ENCODE measurements at regions not wholly inside any gene's neighbourhood (a gene's known extent, or its start where the extent isn't known, plus 50 kb on each side); places are given as distances from the start of the nearest gene placed in this dataset.
"Not testable (repeated sequence)": the region's sequence is repeated elsewhere in the genome, so short reads cannot be mapped to it uniquely, and the experiment has no call there.

DNA sequence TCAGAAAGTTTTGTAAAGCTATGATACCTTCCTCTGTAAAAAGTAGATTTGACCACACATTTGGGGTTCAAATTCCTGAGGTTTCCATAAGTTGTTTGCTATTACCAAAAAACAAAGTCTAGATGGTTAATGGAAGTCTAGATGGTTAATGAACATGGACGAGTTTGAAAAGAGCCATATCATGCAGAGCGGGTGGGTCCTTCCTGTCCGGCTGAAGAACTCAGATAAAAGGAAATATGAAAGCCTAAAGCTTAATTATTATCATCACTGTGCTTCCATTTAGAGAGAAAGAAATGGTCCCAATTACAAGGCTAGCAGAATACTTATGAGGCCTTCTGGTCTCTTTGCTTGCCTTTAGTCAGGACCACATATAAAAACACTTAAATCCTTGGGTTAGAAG lies 132.1 kb upstream of the SATB1 start:
- Mint-ChIP-seq H3K9me3 (no peaks in the 10 kb centered on the region), H3K4me1 (peaks cover 9 to 10% (median 10%) of the 10 kb centered on the region in 3 donors), H3K4me3 (no peak overlapping the region), H3K27me3 (peaks cover 0 to 5% (median 0%) of the 10 kb centered on the region in 3 donors), H3K36me3 (no peaks in the 10 kb centered on the region), H3K27ac (no peak overlapping the region)
- no peak for ATAC-seq (ENCODE audit: low read depth in 2 of 2)
- DNase-seq, result no peak

DNA sequence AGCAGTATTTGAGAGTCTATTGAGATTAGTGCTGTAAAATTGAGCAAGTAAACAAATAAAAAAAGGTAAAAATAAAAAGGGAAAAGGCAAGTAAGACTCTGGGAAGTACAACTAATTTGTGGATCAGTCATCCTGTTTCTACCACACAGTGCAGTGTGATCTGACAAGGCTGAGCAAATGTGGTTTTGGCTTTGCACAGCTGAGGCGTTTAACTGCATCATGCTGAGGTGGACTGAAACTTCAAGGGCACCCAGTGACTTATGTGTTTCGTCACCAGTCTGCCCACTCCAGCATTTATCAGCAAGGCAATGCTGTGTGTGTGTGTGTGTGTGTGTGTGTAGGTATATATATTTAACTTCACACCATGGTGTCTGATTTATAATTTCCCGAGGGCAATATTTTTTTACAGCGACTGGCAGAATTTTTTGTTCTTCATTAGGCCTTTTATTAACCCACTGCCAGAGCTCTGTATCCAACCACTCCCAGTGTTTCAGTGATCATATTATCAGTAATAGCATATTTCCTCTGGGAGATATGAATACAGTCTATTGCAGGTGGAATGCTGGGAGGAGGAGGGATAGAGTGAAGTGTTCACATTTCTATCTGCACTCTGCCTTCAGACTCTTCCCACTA lies 131.5 kb upstream of the SATB1 start:
- H3K36me3 Mint-ChIP-seq, result no peaks in the 10 kb centered on the region
- H3K4me3 Mint-ChIP-seq, result no peak overlapping the region
- ATAC-seq (ENCODE audit: low read depth in 2 of 2), result peak in 1 of 2 donors; percentile 43
- peaks cover 0 to 5% (median 0%) of the 10 kb centered on the region in 3 donors for H3K27me3 Mint-ChIP-seq
- peaks cover 9 to 10% (median 10%) of the 10 kb centered on the region in 3 donors for H3K4me1 Mint-ChIP-seq
- H3K27ac Mint-ChIP-seq, result peak overlapping the region in 1 of 6 donors; percentile 34
- no peak for DNase-seq
- H3K9me3 Mint-ChIP-seq, result no peaks in the 10 kb centered on the region

DNA sequence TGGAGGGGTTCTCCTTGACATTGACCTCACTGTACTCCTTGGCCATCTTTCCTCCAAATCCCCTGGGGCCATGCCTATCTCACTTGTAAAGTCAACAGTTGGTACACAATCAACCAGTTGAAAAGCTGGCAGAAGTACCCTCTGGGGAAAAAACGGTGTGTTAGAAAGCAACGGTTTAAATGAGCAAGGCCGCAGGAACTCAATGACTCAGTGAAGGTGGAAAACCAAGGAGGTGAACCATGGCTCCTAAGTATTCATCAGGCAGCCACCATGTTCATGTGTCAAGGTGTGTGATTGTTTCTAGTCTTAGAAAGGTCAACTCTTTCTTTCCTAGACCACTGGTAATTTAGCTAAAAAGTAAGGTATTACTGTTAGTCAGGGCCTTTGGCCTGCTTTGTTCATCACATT lies 130.9 kb upstream of the SATB1 start:
- Mint-ChIP-seq H3K27ac (no peak overlapping the region), H3K4me1 (peaks cover 9 to 10% (median 10%) of the 10 kb centered on the region in 3 donors), H3K27me3 (peaks cover 0 to 4% (median 0%) of the 10 kb centered on the region in 3 donors), H3K9me3 (no peaks in the 10 kb centered on the region), H3K36me3 (no peaks in the 10 kb centered on the region), H3K4me3 (no peak overlapping the region)
- DNase-seq (no peak), ATAC-seq (ENCODE audit: low read depth in 2 of 2) (no peak)

DNA sequence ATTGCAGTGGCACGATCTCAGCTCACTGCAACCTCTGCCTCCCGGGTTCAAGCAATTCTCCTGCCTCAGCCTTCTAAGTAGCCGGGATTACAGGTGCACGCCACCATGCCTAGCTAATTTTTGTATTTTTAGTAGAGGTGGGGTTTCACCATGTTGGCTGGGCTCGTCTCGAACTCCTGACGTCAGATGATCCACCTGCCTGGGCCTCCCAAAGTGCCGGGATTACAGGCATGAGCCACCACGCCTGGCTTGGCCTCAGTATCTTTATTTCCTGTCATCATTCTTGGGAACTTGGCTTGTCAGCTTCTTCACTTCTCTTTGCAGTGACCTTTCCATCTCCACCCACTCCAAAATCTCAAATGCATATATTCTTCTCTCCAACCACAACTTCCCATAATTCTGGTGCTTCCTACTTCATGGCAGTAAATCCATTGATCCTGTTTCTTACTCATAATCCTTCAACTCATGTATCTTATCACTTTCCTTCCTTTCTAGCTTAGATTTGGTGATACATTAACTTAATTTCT lies 127.5 kb upstream of the SATB1 start:
- not testable (repeated sequence) for H3K9me3 Mint-ChIP-seq; H3K4me1 Mint-ChIP-seq; H3K36me3 Mint-ChIP-seq; ATAC-seq (ENCODE audit: low read depth in 2 of 2); H3K27ac Mint-ChIP-seq; H3K27me3 Mint-ChIP-seq; H3K4me3 Mint-ChIP-seq; DNase-seq

DNA sequence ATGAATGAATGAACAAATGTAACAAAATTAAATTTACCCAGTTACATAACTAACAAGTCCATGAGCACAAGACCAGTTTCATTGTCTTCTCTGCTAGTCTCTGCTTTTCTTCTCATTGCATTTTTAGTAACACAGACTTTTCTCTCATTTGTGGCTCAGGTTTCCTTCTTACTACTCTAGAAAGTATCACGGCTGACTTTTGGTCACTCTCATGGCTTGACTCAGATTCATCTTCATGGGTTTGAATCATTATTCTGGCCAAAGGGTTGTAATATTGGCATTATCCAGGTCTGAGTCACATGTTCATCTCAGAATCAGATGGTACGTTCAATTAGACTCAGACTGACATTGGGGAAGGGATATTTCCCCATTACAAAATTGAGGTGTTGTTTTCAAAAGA lies 121.5 kb upstream of the SATB1 start:
- ATAC-seq (ENCODE audit: low read depth in 2 of 2) (no peak), DNase-seq (no peak)
- no peak overlapping the region for H3K27ac Mint-ChIP-seq
- peaks cover 0 to 7% (median 2%) of the 10 kb centered on the region in 7 donors for H3K9me3 Mint-ChIP-seq
- H3K4me1 Mint-ChIP-seq, result peaks cover 0 to 6% (median 5%) of the 10 kb centered on the region in 3 donors
- no peak overlapping the region for H3K4me3 Mint-ChIP-seq
- no peaks in the 10 kb centered on the region for H3K27me3 Mint-ChIP-seq
- H3K36me3 Mint-ChIP-seq, result peaks cover 0 to 3% of the 10 kb centered on the region in 2 donors

DNA sequence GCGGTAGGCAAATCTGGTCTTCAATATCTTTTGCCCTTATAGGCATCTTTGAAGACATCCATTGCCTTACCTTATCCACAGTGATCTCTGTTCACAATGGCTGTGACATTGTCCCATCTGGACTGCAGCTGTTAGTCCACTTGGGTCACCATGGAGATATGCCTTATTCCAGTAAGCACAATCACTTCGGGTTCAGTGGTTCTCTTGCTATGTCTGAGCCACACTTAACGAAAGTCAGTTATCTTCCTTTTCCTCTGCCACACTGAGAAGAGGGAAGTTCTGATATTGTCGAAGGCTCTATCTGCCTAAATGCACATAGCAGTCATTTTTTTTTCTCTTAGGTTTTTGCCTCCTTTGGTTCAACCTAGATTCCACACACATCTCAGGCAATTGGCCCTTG lies 119.0 kb upstream of the SATB1 start:
- Mint-ChIP-seq H3K27me3 (no peaks in the 10 kb centered on the region), H3K4me1 (peaks cover 0 to 6% (median 5%) of the 10 kb centered on the region in 3 donors), H3K27ac (peak overlapping the region in 1 of 6 donors; percentile 19), H3K36me3 (peaks cover 0 to 3% of the 10 kb centered on the region in 2 donors), H3K4me3 (no peak overlapping the region), H3K9me3 (peaks cover 0 to 7% (median 2%) of the 10 kb centered on the region in 7 donors)
- DNase-seq (no peak), ATAC-seq (ENCODE audit: low read depth in 2 of 2) (peak in 1 of 2 donors; percentile 48)

DNA sequence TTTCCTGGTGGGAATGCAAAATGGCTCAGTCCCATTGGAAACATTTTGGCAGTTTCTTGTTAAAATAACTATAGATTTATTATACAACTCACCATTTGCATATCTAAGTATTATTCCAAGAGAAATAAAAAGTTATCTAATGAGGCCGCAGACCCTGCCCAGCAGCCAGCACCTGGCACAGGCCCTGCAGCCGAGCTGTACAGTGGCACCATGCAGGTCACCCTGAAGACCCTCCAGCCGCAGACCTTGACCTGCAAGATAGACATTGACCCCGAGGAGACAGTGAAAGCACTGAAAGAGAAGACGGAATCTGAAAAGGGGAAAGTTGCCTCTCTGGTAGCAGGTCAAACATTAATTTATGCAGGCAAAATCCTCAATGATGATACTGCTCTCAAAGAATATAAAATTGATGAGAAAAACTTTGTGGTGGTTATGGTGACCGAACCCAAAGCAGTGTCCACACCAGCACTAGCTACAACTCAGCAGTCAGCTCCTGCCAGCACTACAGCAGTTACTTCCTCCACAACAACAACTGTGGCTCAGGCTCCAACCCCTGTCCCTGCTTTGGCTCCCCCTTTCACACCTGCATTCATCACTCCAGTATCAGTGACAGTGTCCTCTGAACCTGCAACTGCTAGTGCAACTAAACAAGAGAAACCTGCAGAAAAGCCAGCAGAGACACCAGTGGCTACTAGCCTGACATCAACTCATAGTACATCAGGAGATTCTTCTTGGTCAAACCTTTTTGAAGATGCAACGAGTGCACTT lies 113.5 kb upstream of the SATB1 start:
- Mint-ChIP-seq H3K27me3 (no peaks in the 10 kb centered on the region), H3K36me3 (no peaks in the 10 kb centered on the region), H3K9me3 (no peaks in the 10 kb centered on the region), H3K27ac (no peak overlapping the region), H3K4me3 (no peak overlapping the region), H3K4me1 (peaks cover 0 to 8% (median 0%) of the 10 kb centered on the region in 3 donors)
- no peak for DNase-seq
- ATAC-seq (ENCODE audit: low read depth in 2 of 2), result no peak

DNA sequence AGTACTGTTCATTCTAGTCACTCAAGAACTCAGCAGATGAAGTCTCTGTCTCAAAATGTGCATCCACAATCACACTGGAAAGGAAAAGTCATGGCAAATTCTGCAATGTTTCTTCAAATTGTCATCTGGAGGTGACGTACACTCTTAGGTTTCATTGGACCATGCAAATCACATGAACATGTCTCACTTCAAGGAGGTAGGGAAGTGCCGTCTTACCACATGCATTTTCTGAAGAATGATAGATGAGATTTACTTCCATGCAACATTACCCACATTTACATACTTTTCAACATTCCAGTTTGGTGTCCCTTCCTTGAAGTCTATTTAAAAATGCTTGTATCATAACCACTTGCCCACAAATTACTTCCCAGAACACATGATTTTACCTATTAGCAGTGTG lies 107.9 kb upstream of the SATB1 start:
- ATAC-seq (ENCODE audit: low read depth in 2 of 2) (no peak), DNase-seq (no peak)
- Mint-ChIP-seq H3K36me3 (peaks cover 9 to 14% of the 10 kb centered on the region in 2 donors), H3K4me3 (no peak overlapping the region), H3K27ac (no peak overlapping the region), H3K4me1 (peaks cover 32 to 39% (median 39%) of the 10 kb centered on the region in 3 donors), H3K27me3 (no peaks in the 10 kb centered on the region), H3K9me3 (peaks cover 2 to 8% (median 6%) of the 10 kb centered on the region in 7 donors)

DNA sequence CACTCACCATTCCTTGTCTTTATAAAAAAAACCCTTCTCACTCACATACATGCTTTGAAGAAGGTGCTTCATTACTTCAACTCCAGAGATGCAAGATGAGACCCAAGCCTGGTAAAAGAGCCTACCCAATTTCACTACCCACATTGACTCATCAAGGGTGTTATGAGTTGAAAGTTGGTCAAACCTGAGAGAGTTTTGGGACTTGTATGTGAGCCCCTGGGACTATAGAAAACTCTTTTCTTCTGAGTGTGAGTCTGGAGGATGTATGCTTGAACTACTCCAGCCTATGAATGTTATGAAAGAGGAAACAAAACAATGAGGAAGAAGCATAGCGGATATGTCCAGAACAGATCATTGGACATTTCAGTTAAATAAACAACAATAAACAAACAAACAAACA lies 106.5 kb upstream of the SATB1 start:
- no peaks in the 10 kb centered on the region for H3K27me3 Mint-ChIP-seq
- peaks cover 4 to 18% (median 10%) of the 10 kb centered on the region in 7 donors for H3K9me3 Mint-ChIP-seq
- ATAC-seq (ENCODE audit: low read depth in 2 of 2), result peak; percentile 84 to 91
- H3K4me3 Mint-ChIP-seq, result peak overlapping the region in 4 of 8 donors; percentile 10 to 46 (median 26)
- H3K4me1 Mint-ChIP-seq, result peaks cover 38 to 45% (median 45%) of the 10 kb centered on the region in 3 donors
- DNase-seq, result peak; percentile 39
- H3K36me3 Mint-ChIP-seq, result peaks cover 14 to 16% of the 10 kb centered on the region in 2 donors
- H3K27ac Mint-ChIP-seq, result peak overlapping the region in 5 of 6 donors; percentile 7 to 84 (median 37)

DNA sequence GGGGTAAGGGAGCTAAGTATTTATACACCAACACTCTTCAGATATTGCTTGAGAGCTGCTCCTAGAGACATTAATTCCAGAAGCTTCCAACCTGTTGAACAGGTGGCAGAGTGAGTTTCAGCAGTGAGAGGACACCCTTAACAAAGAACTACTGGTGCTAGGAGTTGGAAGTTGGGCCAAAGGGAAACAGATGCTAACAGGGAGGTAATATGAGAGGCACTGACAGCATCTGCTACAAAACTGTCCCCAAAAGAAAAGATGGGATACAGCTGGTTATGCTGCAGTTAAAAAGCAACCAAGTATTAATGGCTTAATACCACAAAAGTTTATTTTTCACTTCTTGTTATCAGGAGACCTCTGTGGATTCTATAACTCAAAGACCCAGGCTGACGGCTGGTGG lies 104.5 kb upstream of the SATB1 start:
- H3K9me3 Mint-ChIP-seq, result peaks cover 5 to 39% (median 26%) of the 10 kb centered on the region in 7 donors
- H3K36me3 Mint-ChIP-seq, result peaks cover 28% of the 10 kb centered on the region in 2 donors
- H3K27ac Mint-ChIP-seq, result peak overlapping the region in 1 of 6 donors; percentile 47

DNA sequence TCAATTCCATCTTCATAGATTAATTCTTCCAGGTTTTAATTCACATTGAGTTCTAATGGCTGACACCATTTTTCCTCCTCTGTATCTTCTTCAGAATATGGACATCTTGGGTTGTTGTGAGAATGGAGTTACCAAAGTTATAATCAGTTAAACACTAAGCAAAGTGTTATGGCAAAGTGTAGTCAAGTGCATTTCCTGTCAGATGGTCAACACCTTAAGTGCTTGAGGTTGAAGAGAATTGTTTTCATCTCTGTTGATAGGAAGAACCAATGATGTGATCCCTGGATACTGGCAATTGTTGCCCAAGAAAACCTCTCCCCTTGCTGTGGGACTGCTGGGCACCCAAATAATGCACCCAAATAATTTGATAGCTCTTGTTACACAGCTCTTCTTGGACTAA lies 102.6 kb upstream of the SATB1 start:
- Mint-ChIP-seq H3K4me1 (peaks cover 38 to 40% (median 40%) of the 10 kb centered on the region in 3 donors), H3K4me3 (peak overlapping the region in 6 of 8 donors; percentile 29 to 83 (median 46)), H3K27me3 (no peaks in the 10 kb centered on the region), H3K36me3 (peaks cover 30 to 33% of the 10 kb centered on the region in 2 donors), H3K9me3 (peaks cover 5 to 50% (median 34%) of the 10 kb centered on the region in 7 donors), H3K27ac (peak overlapping the region in 4 of 6 donors; percentile 16 to 83 (median 63))
- DNase-seq, result no peak
- ATAC-seq (ENCODE audit: low read depth in 2 of 2), result peak; percentile 33 to 65

More for the DNA sequence above, 104.5 kb upstream of the SATB1 start:
- DNase-seq, result no peak
- Mint-ChIP-seq H3K4me1 (peaks cover 38 to 45% (median 45%) of the 10 kb centered on the region in 3 donors), H3K27me3 (no peaks in the 10 kb centered on the region), H3K4me3 (no peak overlapping the region)
- ATAC-seq (ENCODE audit: low read depth in 2 of 2), result no peak

DNA sequence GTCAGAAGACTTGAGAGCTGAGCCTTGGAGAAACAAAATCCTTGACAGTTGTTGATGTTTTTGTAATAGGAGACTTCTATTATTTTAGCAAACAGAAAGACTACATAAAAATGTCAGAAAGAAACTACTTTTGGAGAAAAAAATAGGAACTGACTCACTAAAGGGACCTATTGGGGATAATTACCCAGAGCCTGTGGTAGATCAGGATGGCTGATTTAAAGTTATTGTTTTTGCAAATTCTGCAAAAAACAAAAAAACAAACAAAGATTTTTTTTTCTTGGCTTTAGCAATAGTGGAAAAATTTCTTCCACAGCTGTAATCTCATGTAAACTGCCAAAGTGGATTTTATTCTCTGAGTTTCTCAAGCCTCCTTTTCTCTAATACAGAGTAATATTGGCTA lies 101.5 kb upstream of the SATB1 start:
- Mint-ChIP-seq H3K27ac (peak overlapping the region in 1 of 6 donors; percentile 23), H3K9me3 (peaks cover 2 to 47% (median 30%) of the 10 kb centered on the region in 7 donors), H3K4me1 (peaks cover 35 to 36% (median 36%) of the 10 kb centered on the region in 3 donors), H3K36me3 (peaks cover 28 to 29% of the 10 kb centered on the region in 2 donors), H3K4me3 (no peak overlapping the region), H3K27me3 (no peaks in the 10 kb centered on the region)
- ATAC-seq (ENCODE audit: low read depth in 2 of 2) (no peak), DNase-seq (no peak)

DNA sequence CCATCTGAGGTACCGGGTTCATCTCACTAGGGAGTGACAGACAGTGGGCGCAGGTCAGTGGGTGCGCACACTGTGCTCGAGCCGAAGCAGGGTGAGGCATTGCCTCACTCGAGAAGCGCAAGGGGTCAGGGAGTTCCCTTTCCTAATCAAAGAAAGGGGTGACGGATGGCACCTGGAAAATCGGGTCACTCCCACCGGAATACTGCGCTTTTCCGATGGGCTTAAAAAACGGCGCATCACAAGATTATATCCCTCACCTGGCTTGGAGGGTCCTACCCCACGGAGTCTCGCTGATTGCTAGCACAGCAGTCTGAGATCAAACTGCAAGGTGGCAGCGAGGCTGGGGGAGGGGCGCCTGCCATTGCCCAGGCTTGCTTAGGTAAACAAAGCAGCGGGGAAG lies 91.0 kb upstream of the SATB1 start:
- not testable (repeated sequence) for ATAC-seq (ENCODE audit: low read depth in 2 of 2); H3K36me3 Mint-ChIP-seq; H3K27ac Mint-ChIP-seq

More for the DNA sequence above, 91.0 kb upstream of the SATB1 start:
- peaks cover 17 to 23% (median 20%) of the 10 kb centered on the region in 3 donors for H3K4me1 Mint-ChIP-seq
- H3K4me3 Mint-ChIP-seq, H3K27me3 Mint-ChIP-seq, H3K9me3 Mint-ChIP-seq, DNase-seq: not testable (repeated sequence)

Data from naive B cell (primary cell).